ENCODE measurements at regions not wholly inside any gene's neighbourhood (a gene's known extent, or its start where the extent isn't known, plus 50 kb on each side); places are given as distances from the start of the nearest gene placed in this dataset.

DNA sequence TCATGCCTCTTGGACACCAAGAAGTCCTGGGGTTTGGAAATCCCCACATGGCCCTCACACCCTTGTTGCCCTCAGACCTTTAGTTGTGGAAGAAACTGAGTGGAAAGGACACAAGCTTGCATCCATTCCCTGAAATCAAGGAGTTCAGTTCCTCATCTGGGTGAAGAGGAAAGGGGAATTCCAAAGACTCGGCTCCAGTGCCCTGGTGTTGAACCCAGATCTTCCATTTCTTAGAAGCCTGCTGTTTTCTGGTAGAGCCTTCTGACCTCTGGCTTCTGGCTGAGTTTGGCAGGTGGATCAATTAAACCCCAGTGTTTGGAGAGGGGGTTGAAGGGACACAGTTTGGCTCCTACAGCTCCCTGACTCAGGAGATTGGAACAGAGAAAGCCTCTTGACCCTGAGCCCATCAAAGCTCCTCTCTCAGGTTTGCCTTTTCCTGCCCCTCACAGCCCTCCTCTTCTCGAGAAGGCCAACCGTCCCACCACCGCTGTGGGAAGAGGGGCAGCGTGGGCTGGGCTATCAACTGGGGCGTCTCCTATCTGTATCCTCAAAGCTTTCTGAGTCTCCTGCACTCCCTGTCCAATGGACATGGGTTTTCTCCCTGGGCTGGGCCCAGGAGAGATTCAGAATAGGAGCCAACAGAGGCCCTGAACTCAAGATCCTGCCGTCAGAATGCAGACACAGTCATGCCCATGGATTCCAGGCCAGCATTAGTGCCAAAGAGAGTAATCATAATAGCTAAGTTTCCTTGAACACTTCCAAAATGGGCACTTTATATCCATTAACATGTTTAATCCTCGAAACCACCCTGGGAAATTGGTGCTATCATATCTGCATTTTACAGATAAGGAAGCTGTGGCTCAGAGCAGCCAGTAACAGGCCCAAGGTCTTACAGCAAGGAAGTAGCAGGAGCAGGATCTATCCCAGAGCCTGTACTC is 146.2 kb downstream of the VEGFA start:
- TF ChIP-seq CTCF (IDR thresholded peaks at IDR 0.05): no peak

DNA sequence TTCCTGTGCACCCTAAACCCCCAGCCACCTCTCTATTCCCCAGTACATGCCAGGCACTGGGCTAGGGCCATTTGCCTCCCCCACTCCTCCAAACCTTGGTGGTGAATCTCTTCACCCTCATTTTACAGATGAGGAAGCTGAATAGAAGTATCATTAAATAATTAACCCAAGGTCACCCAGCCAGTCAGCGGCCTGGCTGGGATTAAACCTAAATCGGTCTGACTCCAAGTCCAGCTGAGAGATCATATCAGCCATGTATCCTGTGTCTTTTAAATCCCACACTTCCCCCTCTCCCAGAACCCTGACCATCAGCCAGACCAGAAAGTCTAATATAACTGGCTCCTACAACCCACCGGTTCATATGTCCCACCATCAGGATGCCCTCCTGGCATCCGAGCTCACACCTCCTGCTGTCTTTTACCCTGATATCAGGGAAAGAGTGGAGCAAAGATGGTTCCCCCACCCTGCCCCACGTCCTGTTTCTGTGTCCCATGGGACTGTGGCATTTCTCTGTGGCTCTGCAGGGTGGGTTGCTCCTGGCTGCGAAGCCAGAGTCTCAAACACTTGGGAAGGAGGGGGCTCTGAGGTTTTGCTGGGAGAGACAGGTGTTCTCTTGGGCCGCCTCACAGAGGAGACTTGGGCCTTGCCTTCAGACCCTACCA is 145.3 kb downstream of the VEGFA start:
- TF ChIP-seq CTCF (IDR thresholded peaks at IDR 0.05): no peak

- no peak for TF ChIP-seq CTCF (IDR thresholded peaks at IDR 0.05)
Measured at GRCh38 chr6:43914272-43915147, 144.5 kb downstream of the VEGFA start.

GRCh38 chr6:43913375-43914271 is 143.6 kb downstream of the VEGFA start:
- TF ChIP-seq CTCF (IDR thresholded peaks at IDR 0.05): no peak

DNA sequence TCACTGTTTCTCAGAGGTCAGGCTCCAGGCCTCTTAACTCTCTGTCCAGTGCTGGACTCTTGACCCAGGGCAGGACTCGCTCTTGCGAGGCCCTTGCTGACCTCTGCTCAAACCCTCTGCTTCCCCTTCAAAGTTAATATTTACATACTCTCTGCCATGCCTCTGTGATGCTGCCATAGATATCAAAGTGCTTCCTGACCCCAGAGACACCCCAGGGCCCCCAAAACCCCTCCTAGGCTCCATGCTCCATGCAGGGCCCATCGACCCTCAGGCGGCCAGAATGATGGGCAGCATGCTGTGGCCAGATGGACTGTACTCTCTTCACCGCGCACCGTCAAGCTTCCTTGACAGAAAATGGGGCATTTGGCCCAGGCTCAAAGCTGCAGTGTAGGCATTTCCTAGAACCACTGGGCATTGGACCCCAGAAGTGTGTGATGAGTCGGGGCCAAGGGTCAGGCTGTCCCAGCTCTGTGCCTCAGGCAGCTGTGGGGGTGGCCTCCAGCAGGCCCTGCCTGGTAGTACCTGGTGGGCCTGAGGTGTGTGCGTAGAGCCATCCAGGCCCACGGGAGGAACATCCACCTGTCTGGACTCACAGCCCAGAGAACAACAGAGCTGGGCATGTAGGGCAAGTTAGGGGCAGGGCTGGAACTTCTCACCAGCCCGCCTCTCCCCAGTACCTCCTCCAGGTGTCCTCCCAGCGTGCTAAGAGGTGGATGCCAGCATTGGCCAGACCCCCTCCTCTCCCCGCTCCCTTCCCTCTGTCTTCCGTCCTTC is 142.8 kb downstream of the VEGFA start:
- no peak for TF ChIP-seq CTCF (IDR thresholded peaks at IDR 0.05)

GRCh38 chr6:43912116-43912577 is 142.1 kb downstream of the VEGFA start:
- no peak for TF ChIP-seq CTCF (IDR thresholded peaks at IDR 0.05)

Data from LNCAP (cell line).